Breast epithelium (tissue), 3 donors: ENCODE measurements at regions not wholly inside any gene's neighbourhood (a gene's known extent, or its start where the extent isn't known, plus 50 kb on each side); places are given as distances from the start of the nearest gene placed in this dataset.

Experiments
- POLR2A ChIP-seq: fragments of 450-650 bp; IDR thresholded peaks from one replicate; pipeline ENCODE4 v1.6.1; 2016; ENCODE audit warnings: antibody characterized with exemption, mild to moderate bottlenecking, moderate library complexity
- POLR2AphosphoS5 ChIP-seq, 3 donors: sonication (generic); formaldehyde crosslinking; IDR thresholded peaks; one replicate each; pipeline ENCODE4 v1.6.1; 2017; ENCODE audit warnings: antibody characterized with exemption in 3 of 3
- TF ChIP-seq, protein P1 (sequence below), 3 donors: fragments of 450-650 bp; IDR thresholded peaks; one replicate each; pipeline ENCODE4 v1.5.1; 2016 to 2017; ENCODE audit warnings: antibody characterized with exemption in 3 of 3, mild to moderate bottlenecking in 3 of 3, moderate library complexity in 3 of 3

DNA sequence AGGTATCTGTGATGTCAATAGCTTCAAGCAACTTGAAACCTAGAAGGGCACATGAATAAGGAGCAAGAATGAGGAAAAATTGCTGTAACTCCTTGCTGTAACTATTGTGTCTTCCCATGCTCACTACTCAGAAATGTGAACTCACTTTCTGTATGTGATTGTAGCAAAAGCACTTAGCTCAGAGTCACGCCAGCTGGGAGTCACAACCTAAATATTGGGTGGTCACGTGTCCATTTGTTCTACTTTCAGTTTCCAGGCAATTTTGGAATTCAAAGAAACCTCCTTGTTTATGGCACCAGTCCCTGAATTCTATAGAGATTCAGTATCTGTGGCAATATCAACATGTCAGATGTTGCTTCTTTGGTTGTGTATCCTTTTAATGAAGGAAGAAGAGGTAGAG lies 241.6 kb upstream of the AZI2 start:
- TF ChIP-seq, protein P1, sequence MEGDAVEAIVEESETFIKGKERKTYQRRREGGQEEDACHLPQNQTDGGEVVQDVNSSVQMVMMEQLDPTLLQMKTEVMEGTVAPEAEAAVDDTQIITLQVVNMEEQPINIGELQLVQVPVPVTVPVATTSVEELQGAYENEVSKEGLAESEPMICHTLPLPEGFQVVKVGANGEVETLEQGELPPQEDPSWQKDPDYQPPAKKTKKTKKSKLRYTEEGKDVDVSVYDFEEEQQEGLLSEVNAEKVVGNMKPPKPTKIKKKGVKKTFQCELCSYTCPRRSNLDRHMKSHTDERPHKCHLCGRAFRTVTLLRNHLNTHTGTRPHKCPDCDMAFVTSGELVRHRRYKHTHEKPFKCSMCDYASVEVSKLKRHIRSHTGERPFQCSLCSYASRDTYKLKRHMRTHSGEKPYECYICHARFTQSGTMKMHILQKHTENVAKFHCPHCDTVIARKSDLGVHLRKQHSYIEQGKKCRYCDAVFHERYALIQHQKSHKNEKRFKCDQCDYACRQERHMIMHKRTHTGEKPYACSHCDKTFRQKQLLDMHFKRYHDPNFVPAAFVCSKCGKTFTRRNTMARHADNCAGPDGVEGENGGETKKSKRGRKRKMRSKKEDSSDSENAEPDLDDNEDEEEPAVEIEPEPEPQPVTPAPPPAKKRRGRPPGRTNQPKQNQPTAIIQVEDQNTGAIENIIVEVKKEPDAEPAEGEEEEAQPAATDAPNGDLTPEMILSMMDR (IDR thresholded peaks at IDR 0.05) = no peak
- no peak for TF ChIP-seq POLR2AphosphoS5 (IDR thresholded peaks at IDR 0.05)
- TF ChIP-seq POLR2A = no peak
